Spleen (tissue), 11 donors: ENCODE measurements at regions not wholly inside any gene's neighbourhood (a gene's known extent, or its start where the extent isn't known, plus 50 kb on each side); places are given as distances from the start of the nearest gene placed in this dataset.

Experiments used
- DNase-seq: peaks from one replicate; pipeline ENCODE4 v3.0.0-alpha.2; 2020
- H3K27ac ChIP-seq, 8 donors: fragments of 200-600 bp; sonication (generic) in 7 of 8; 1 replicate in 4 of 8; 2 replicates in 4 of 8; pipeline versions ENCODE4 v1.5.0 to v1.8.0; 2016 to 2021; ENCODE audit warnings: inconsistent platforms in 4 of 8, mild to moderate bottlenecking in 4 of 8, moderate library complexity in 1 of 8
- H3K27me3 ChIP-seq, 7 donors: fragments of 200-600 bp; sonication (generic) in 6 of 7; replicated peaks in 1 of 7; 1 replicate in 4 of 7; 2 replicates in 3 of 7; pipeline versions ENCODE4 v1.5.0 to v1.8.0; 2016 to 2021; ENCODE audit warnings: inconsistent platforms in 3 of 7, mild to moderate bottlenecking in 1 of 7
- H3K36me3 ChIP-seq, 6 donors: fragments of 200-600 bp; sonication (generic) in 5 of 6; 1 replicate in 4 of 6; 2 replicates in 2 of 6; pipeline versions ENCODE4 v1.5.0 to v1.8.0; 2016 to 2021; ENCODE audit warnings: inconsistent platforms in 2 of 6
- H3K4me1 ChIP-seq, 6 donors: fragments of 200-600 bp; sonication (generic) in 5 of 6; 1 replicate in 3 of 6; 2 replicates in 3 of 6; pipeline versions ENCODE4 v1.5.0 to v1.8.0; 2016 to 2021; ENCODE audit warnings: inconsistent platforms in 3 of 6
- H3K4me3 ChIP-seq, 8 donors: fragments of 200-600 bp; sonication (generic) in 7 of 8; 1 replicate in 4 of 8; 2 replicates in 4 of 8; pipeline versions ENCODE4 v1.5.0 to v1.8.0; 2016 to 2021; ENCODE audit warnings: inconsistent platforms in 4 of 8, mild to moderate bottlenecking in 4 of 8, moderate library complexity in 2 of 8
- H3K9me3 ChIP-seq, 8 donors: fragments of 200-600 bp; sonication (generic) in 7 of 8; 1 replicate in 4 of 8; 2 replicates in 4 of 8; pipeline versions ENCODE4 v1.5.0 to v1.8.0; 2016 to 2021; ENCODE audit warnings: inconsistent platforms in 4 of 8
- CTCF ChIP-seq, 11 experiments: fragments of 200-600 bp in 7 of 11; fragments of 450-650 bp in 4 of 11; sonication (generic) in 4 of 11; IDR thresholded peaks in 8 of 11; conservative IDR thresholded peaks in 3 of 11; 1 replicate in 7 of 11; 2 replicates in 4 of 11; pipeline versions ENCODE4 v1.4.0 to v1.8.0; 2016 to 2021; ENCODE audit warnings: antibody characterized with exemption in 11 of 11, inconsistent platforms in 4 of 11, mild to moderate bottlenecking in 1 of 11
- POLR2A ChIP-seq, 3 donors: fragments of 450-650 bp; IDR thresholded peaks; one replicate each; pipeline ENCODE4 v1.5.1; 2017; ENCODE audit warnings: antibody characterized with exemption in 3 of 3, mild to moderate bottlenecking in 1 of 3
- POLR2AphosphoS5 ChIP-seq, 3 donors: sonication (generic); formaldehyde crosslinking; IDR thresholded peaks; one replicate each; pipeline ENCODE4 v1.5.1; 2017; ENCODE audit warnings: antibody characterized with exemption in 3 of 3
- WGBS, 5 donors: extraction: QIAGEN DNeasy Blood & Tissue Kit in 3 of 5; methylation state at CpG; one replicate each; pipeline versions ENCODE4 v1.1.5 to v1.1.7; 2013 to 2018; 5-methylcytosine and 5-hydroxymethylcytosine counted together
- intact Hi-C: fragments of 100-400 bp; cut with DNase I; formaldehyde crosslinking; loops from one replicate; pipeline ENCODE4 v1.15.0; 2023; ENCODE audit warnings: low total_unique reads
- donor health status: healthy with polysubstance abuse.
- donor health status: DM: no; HTN: no; CAD: no; lungs with moderate emphysema.
- donor health status: DM: no; HTN: no; CAD: no.
- donor health status: Bipolar disorder and iron deficiency.
- donor health status: healthy.
- donor health status: DM: no; HTN: no; CAD: no.
- donor health status: DM: yes; HTN: yes; CAD: no.

- intact Hi-C loops = no loop called here
- TF ChIP-seq CTCF (IDR thresholded peaks at IDR 0.05 in 8 of 11, conservative IDR thresholded peaks at IDR 0.05 in 3 of 11) = no peak
- no peak for TF ChIP-seq POLR2AphosphoS5 (IDR thresholded peaks at IDR 0.05)
- TF ChIP-seq POLR2A (IDR thresholded peaks at IDR 0.05) = no peak
- no peak overlapping the region for H3K4me3 ChIP-seq
- no peaks in the 10 kb centered on the region for H3K9me3 ChIP-seq
- no peaks in the 10 kb centered on the region for H3K4me1 ChIP-seq
- H3K27me3 ChIP-seq = peaks cover 0 to 35% (median 0%) of the 10 kb centered on the region in 7 donors
- no peaks in the 10 kb centered on the region for H3K36me3 ChIP-seq
- peak; percentile 5 for DNase-seq
- H3K27ac ChIP-seq = no peak overlapping the region
- WGBS, 5 donors = 87 to 95% (median 89%) methylated on average over 4 of the region's 4 CpGs
These were observed 153.3 kb upstream of the NECTIN1 start for GRCh38 chr11:119882316-119882715.

GRCh38 chr11:119880873-119881272, 151.9 kb upstream of the NECTIN1 start:
- Histone ChIP-seq H3K4me3 (no peak overlapping the region), H3K27ac (no peak overlapping the region), H3K9me3 (no peaks in the 10 kb centered on the region), H3K36me3 (no peaks in the 10 kb centered on the region), H3K27me3 (peaks cover 0 to 21% (median 0%) of the 10 kb centered on the region in 7 donors), H3K4me1 (no peaks in the 10 kb centered on the region)
- 36 to 57% (median 41%) methylated on average over 7 of the region's 7 CpGs for WGBS, 5 donors
- no peak for TF ChIP-seq POLR2A (IDR thresholded peaks at IDR 0.05)
- no peak for TF ChIP-seq POLR2AphosphoS5 (IDR thresholded peaks at IDR 0.05)
- no peak for TF ChIP-seq CTCF (IDR thresholded peaks at IDR 0.05 in 8 of 11, conservative IDR thresholded peaks at IDR 0.05 in 3 of 11)
- intact Hi-C loops = no loop called here
- DNase-seq = peak; percentile 28

- peaks cover 0 to 22% (median 0%) of the 10 kb centered on the region in 7 donors for H3K27me3 ChIP-seq
- no peaks in the 10 kb centered on the region for H3K9me3 ChIP-seq
- 54 to 58% (median 57%) methylated on average over 3 to 4 of the region's 4 CpGs for WGBS, 5 donors
- H3K4me3 ChIP-seq = no peak overlapping the region
- H3K4me1 ChIP-seq = no peaks in the 10 kb centered on the region
- TF ChIP-seq POLR2AphosphoS5 (IDR thresholded peaks at IDR 0.05) (no peak), CTCF (IDR thresholded peaks at IDR 0.05 in 8 of 11, conservative IDR thresholded peaks at IDR 0.05 in 3 of 11) (no peak), POLR2A (IDR thresholded peaks at IDR 0.05) (no peak)
- no peaks in the 10 kb centered on the region for H3K36me3 ChIP-seq
- intact Hi-C loops = no loop called here
- H3K27ac ChIP-seq = no peak overlapping the region
- DNase-seq = peak; percentile 54
These were observed 151.1 kb upstream of the NECTIN1 start for GRCh38 chr11:119880143-119880542.

GRCh38 chr11:119878990-119879389, 150.0 kb upstream of the NECTIN1 start:
- Histone ChIP-seq H3K4me1 (no peaks in the 10 kb centered on the region), H3K27ac (no peak overlapping the region), H3K4me3 (no peak overlapping the region), H3K36me3 (no peaks in the 10 kb centered on the region), H3K9me3 (no peaks in the 10 kb centered on the region), H3K27me3 (peaks cover 0 to 25% (median 0%) of the 10 kb centered on the region in 7 donors)
- DNase-seq = no peak
- 65 to 85% (median 74%) methylated on average over 6 of the region's 6 CpGs for WGBS, 5 donors
- intact Hi-C loops = no loop called here
- TF ChIP-seq POLR2A (IDR thresholded peaks at IDR 0.05) (no peak), POLR2AphosphoS5 (IDR thresholded peaks at IDR 0.05) (no peak), CTCF (IDR thresholded peaks at IDR 0.05 in 8 of 11, conservative IDR thresholded peaks at IDR 0.05 in 3 of 11) (no peak)
